NCI-H460 (cell line): ENCODE measurements at regions not wholly inside any gene's neighbourhood (a gene's known extent, or its start where the extent isn't known, plus 50 kb on each side); places are given as distances from the start of the nearest gene placed in this dataset.

Source experiments
- DNase-seq: peaks from one replicate; pipeline ENCODE4 v3.0.0-alpha.2; 2016; ENCODE audit warnings: low read depth; ENCODE audit errors: extremely low read depth

DNA sequence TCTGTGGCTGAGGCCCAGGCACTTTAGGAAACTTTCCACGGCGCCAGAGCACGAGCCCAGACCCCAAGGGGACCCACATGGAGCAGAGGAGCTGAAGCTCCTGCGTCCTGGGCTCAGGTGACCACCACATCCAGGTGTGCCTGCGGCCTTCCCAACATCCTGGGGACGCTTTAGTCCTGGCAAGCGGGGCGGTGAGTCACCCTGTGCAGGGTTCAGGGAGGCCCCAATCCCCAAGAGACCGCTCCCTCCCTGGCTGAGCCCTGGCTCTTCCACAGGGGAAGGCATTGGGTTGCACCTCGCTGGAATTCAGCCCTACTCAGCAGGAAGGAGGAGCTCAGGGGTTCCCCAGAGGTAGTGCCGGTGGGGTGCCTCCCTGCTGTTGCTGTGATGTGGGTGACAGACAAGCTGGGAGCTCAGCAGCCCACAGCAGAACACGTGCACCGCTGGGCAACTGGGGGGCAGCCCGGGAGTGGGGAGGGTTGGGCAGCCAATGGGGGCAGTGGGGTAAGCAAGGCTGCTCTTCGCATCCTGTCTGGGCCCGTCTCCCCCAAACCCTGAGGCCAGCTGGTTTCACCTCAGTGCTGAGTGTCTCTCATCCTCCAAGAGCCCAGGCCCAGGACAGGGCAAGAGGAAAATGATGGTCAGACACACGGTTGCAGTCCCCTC, 802.8 kb downstream of the BRD1 start:
- no peak for DNase-seq

DNA sequence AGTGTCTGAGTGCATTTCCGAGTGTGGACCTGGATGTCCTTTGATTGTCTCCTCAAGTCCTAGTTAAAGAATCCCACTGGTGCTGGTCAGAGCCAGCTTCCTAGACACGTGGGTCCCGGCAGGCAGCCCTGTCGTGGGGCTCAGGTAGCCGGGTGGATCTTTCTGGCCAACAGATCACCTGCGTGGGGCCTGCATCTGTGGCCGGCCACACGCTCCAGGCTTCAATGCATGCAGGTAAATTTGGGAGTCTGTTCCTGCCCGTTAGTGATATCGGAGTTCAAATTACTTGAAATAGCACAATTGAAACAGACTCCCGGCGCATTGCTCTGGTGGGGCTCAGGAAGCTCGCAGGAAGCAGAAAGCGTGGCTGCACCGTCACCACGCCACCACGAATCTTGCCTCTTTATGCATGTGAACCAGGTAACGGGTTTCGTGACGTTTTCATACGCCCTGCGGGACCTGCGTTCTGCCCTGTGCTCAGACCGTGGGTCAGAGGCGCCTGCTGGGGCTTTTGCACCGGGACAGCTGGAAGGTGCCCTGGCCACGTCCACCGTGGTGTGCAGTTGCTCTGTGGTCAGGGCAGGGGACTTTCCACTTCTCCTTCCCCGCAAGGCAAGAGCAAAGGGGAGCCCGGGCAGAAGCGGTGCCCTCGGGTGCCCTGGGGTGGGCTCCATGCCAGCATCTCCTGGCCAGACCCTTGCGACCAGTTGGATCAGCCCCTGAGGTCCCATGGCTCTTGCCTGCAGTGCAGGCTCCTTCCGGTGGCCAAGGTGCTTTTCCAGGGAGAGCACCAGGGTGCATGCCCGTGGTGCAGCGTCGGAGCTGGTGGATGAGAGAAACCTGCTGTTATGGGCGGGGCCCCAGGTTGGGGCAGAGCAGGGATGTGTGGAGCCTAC, 803.5 kb downstream of the BRD1 start:
- DNase-seq: no peak

DNA sequence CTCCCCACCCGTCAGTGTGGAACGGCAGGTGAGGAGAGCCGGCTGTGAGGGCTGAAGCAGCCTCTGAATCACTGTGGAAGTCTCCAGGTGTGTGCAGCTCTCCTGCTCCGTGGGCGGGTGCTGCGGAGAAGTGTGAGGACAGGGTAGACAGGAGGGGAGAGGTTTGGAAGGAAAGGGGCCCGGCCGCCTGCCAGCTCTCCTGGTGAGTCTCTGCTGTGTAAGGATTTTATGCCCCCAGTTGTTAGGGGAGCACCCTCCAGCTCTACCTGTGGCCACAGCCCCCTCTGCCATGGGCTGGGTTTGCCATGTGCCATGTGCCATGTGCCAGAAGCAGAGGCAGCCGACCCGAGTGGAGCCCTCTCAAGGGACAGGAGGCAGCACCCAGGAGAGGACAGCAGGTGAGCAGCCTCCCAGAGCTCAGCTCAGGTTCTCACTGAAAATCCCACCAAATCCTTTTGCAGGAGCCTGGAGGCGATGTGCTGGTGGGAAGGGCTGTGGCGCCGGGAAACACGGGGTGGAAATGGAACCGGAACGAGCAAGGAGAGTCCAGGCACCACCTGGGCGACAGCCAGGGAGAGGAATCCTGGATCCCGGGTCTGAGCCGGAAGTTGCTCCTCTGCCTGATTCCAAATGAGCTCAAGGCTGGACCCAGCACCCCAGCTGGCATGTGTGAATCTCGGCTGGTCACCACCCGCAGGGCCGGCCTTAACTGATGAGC, 804.4 kb downstream of the BRD1 start:
- no peak for DNase-seq

DNA sequence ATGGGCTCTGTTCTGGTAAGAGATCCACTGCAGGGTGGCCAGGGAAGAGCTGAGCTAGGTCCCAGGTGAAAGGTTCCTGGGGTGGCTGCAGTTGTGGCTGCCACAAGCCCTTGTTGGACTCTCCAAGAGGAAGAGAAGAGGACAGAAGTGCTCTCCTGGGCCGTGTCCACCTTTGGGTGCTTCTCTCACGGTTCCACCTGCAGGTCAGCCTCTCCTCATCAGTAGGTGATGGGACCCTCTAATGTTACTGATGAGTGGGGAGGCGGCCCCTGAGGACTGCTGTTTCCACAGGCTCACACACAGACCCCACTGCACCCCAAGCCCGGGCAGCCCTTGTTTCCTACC, 804.9 kb downstream of the BRD1 start:
- no peak for DNase-seq

DNA sequence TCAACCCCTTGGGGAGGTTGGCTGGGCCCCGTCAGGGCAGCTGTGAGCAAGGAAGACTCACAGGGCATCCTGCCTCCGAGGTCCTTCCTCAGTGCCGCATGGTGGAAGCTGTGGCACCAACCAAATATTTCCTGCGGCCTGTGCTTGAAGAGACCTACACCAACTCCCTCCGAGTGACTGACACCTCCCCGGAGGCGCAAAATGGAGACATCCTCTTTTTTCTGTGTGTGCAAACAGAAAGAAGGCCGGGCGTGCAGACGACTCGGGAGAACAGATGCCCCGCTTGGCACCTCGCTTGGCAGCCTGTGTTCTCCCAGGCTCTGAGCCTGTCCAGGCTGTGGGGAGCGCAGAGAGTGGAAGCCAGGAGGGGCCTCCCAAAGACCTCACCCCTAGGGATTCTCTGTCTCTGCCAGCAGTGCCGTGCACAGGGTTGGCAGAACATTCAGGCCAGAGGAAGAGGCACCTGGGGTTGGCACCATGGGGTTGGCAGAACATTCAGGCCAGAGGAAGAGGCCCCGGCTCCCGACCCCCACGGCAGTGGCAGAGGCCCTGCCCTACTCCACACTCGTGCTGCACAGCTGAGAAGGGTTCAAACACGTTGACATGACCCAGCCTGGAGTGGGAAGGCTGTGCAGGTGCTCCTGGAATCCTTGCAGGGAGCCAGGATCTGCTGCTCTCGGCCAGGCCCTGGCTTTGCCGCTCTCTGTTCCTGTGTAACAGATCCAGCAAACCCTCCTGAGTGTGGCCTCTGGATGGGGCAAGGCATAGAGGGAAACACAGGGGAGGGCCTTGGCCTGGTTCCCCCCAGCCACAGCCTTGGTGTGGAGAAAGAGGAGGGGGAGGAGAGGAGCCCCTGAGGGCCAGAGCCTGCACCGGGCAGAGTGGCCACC, 805.5 kb downstream of the BRD1 start:
- DNase-seq: no peak

DNA sequence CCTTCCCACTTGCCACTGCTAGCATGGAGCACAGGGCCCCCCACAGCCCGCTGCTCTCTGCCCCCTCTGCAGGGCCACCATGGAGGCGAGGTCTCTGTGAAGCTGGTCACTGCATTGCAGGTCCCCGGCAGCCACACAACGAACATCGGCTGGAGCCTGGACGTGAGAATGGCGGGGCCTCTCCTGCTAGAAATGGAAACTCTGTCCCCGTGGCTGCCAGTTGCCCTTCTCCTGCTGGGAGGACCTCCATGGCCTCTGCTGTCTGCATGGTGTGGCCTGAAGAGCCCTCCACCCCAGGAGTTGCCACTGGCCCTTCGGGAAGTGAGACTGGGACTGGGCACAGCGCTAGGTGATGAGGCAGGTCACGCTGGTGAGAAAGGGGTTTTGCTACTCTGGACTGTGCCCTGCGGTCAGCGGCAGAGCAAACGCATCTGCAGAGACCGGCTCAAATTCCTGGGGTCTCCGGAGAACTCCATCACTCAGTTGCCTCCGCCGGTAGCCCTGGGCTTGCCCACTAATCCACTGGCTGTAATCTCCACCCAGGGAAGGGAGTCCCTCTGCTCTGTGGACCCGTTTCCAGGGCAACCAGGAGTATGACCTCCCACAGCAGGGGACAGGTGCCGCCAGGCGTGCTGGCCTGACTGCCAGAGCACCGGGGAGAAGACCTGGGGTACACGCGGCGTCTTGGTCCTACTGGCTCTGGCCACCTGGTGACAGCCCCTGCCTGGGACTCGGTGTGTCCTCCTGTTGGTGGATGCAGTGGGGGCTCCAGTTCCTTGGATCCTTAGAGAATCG, 806.3 kb downstream of the BRD1 start:
- DNase-seq: no peak

DNA sequence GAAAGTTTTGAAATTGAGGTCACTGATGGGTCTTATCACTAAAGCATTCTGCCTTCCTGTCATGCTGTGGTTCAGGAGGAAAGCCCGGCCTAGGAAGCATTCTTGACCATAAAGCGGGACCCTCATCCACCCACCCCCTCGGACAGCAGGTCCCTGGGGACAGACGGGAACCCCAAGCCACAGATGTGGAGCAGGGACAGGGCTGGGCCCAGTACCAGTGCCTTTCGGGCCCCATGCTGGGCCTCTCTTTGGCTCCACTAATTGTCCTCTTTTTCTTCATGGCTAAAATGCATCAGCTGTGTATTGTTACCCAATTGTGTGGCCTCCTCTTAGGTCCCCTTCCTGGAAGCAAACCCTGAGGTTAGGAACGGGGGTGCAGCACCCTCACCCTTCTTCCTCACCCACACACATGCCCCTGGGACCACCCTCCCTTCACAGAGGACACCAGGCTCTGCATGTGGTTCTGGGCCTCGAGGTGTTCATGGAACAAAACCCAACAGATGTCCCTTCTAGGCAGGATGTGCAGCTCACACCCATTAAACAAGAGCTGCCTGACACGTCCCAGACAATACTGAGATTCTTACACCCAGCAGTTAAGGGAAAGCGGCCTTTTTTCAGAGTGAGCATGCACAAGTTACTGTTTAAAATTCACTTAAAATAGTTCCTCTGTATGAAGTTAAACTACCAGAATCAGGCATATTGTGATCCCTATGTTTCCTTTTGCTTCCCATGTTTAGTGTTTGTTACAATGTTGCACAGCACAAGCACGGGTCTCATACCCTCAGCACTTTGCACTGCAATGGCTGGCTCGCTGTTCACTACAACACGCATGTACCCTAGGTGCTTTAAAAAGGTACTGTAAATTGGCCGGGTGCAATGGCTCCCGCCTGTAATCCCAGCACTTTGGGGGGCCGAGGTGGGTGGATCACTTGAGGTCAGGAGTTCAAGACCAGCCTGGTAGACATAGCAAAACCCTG, 807.6 kb downstream of the BRD1 start:
- DNase-seq: no peak

DNA sequence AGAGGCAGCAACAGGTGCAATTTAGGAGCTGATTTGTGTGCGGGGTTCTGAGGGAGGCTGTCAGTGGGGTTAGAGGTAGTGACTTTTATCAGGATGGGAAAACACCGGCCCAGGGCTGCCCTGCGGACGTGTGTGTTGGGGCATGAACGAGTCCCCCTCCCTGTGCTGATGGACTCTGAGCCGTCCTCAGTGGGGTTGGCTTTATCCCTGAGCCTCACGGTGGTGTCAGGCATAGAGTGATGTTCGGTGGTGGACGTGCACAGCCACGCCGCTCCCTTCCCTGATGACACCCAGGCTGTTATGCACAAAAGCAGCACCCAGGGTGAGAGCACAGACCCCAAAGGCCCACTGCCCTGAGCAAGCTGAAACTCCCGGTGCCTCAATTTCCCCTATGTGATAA, 809.1 kb downstream of the BRD1 start:
- no peak for DNase-seq

DNA sequence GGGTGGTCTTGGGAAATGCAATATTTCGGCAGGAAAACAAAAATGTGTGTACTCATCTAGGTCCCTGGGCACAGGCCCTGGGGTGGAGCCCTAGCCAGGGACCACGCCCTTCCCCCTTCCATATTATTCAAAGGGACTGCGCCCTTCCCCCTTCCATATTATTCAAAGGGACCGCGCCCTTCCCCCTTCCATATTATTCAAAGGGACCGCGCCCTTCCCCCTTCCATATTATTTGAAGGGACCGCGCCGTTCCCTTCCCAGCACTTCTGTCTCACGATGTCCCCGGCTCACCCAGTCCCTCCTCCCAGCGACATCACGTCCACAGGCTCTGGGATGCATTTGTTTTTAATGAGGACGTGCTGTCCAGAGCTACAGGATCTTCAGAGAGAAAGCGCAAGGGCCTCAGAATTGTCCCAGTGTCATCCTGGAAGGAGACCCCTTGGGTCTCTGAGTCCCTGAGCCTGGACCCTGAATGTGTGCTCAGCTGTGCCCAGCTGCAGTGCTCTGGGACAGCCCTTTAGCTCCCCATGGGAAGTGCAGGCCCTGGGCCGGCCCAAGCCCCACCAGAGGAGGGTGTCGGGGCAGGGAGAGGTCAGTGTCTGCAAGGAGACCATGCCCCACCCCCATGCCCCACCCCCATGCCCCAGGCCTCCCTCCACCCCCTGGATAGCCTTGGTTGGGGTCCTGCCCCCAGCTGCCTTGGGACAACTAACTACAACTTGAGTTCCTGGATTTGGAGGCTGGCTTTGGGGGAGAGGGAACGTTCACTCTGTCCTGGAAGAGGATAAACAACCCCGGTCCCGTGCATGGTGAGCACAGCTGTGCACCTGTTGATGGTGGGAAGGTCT, 810.0 kb downstream of the BRD1 start:
- no peak for DNase-seq

DNA sequence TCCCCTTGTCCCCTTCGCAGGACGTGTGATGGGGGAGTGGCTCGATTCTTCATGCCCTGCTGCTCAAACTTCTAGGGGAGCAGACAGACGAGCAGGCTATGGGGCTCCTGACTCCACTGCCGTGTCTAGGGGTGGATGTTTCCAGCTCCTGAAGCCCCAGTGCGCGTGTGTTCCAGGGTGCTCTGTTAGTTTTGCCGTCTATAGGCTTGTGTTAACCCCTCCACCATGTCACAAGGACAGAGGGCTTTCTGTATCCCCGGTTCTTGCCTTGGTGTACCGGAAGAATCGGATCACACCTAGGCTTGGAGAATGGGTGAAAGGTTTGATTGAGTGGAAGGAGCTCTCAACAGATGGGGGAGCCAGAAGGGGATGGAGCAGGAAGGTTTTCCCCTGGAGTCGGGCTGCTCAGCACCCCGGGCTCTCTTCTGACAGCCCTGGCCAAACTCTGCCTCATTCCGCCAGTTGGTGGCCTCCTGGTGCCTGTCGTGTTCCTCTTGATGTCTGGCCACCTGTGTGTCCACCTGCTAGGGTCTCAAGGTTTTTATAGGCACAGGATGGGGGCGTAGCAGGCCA, 810.7 kb downstream of the BRD1 start:
- no peak for DNase-seq

DNA sequence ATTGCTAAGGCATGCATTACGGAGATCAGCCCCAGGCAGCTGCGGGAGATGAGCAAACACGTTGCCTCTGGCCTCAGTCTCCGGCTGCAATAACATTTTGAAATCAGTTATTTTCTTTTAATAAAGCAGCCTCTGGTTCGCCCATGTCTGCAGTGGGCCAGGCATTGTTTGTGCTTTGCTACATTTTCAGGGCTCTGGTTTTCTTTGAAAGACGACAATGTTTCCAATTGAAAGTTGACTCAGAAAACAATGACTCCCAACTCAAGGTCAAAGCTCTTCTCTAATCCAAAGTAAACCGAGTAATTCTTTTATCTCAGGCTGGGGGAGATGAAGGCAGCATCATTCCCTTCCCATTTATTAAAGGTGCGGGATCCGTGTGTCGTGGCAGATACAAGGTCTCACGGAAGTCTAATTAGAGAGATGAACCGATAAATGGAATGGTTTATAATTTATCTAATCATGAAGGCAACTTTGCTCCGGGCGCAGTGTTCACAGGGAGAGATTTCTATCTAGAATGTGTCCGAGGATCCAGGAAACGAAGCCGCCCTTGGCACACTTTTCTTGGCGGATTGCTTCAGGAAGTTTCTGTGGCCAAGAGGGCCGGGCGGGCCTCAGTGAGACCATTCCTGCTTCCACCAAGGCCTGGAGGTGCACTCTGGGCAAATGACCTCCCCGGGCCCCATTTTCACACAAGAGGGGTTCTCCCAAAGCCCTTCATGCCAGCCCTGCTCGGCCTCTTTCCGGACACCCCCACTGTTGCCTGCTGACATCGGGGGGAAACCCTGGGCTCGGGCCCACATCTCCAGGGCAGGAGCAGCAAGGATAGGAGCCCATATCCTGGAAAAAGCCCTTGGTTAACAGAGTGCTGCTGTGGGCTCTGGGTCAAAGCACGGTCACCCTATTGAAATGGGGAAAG, 811.4 kb downstream of the BRD1 start:
- DNase-seq: no peak

DNA sequence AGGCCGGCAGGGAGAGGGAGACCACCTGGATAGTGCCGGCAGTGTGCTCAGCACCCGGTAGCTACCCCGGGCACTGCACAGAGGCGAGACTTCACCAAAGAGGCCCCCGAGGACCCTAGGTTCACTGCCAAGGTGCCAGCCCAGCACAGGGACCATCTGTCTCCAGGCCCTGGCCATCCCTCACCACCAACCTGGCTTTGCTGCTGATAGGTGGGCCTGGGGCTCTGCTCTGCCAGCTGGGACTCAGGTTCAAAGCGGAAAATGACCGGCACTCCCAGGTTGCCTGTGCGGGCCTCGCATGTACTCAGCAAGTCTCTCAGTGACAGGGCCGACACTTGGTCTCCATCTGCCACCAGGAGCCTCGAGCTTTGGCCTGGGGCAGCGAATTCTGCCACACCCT, 812.2 kb downstream of the BRD1 start:
- no peak for DNase-seq

DNA sequence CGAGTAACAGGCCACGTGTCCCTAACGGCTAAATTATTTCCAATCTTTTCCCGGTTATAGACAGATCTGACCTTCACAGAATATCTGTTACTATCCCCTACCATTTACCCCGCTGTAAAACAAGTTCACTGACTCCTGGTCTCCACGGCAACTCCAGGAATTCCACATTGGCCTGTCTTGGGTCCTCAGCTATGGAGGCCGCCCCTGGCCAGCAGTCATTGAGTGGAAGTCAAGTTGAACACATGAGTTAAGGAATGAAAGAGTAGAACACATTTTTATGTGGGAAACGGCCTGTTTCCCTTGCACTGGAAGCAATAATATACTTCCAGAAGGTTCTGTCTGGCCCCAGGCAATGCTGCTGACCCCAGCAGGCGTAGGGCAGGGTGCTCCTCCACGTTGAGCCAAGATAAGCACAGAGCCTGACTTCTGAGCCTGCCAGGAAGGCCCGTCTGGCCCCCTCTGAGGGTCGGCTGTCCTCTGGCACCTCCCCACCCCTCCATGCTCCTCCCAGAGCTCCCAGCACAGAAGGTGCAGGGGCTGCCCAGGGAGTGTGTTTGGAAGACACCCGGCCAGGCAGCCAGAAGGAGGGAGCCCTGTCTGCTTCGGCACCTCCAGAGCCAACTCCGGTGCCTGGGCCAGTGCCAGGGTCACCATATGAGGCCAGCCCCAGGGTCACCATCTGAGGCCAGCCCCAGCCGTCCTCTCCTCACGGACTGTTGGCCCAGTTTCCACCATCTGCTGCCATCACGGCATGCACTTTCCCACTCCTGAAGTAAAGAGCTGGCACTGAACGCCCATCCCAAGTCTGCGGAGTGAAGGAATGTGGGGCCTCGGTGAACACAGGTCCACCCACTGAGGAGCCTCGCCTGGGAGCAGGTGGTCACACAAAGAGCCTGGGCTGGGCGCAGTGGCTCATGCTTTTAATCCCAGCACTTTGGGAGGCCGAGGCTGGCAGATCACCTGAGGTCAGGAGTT, 813.2 kb downstream of the BRD1 start:
- DNase-seq: no peak

DNA sequence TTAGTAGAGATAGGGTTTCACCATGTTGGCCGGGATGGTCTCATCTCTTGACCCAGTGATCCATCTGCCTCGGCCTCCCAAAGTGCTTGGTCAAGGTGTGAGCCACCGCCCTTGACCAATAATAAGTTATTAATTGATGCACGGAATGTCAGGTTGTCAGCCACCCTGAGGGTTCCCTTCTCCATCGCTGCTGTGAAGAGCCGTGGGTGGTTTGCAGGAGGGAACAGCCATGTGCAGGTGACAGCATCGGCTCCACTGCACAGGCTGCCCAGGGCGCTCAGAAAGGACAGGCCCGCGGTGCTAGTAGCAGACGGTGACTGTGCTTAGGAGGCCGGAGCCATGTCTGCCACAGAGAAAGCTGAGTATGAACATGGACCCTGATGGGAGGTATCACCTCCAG, 814.0 kb downstream of the BRD1 start:
- no peak for DNase-seq

DNA sequence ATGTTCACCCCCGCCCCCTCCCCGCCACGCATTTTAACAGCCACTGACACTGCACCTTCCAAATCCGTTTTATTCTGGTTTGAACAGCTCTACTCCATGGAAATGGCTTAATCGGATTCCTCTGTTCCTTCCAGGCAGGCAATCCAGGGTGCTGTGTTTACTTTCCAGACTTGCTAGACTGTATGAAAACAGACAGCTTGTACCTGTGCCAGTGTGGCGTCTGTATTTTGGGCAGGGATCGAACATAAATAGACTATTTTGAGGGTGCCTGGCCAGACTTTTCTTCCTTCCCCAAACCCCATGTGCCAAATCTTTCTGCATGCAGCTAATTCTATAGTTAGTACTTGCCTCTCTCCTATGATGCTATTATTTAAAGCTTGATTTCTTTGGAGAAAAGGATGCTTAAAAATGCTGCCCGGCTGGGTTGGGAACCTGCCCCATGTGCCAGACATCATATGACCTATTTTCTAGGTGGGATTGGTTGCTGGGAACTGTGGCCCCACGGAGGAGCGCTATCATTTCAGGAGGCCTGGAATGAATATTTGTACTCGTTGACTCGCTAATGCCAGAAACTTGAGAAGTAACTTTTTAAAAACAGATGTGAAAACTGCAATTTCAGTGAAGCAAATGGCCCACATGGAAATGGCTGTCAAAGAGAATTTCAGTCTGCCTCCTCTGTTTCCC, 814.8 kb downstream of the BRD1 start:
- no peak for DNase-seq
